Smooth muscle cell (in vitro differentiated cells): ENCODE measurements at regions not wholly inside any gene's neighbourhood (a gene's known extent, or its start where the extent isn't known, plus 50 kb on each side); places are given as distances from the start of the nearest gene placed in this dataset.

ENCODE experiments used
- DNase-seq: peaks from one replicate; lab custom pipeline; 2025; ENCODE audit not compliant: unreplicated experiment; lab: John Stamatoyannopoulos, UW
- H2AFZ ChIP-seq: fragments of 200-600 bp; sonication (generic); 2 replicates; pipeline ENCODE4 v1.6.0; 2016; ENCODE audit warnings: antibody characterized with exemption, low read depth, mild to moderate bottlenecking
- H3F3A ChIP-seq: fragments of 200-600 bp; sonication (generic); 2 replicates; pipeline ENCODE4 v1.6.0; 2017; ENCODE audit warnings: antibody characterized with exemption, low read depth
- H3K27ac ChIP-seq: fragments of 200-600 bp; sonication (generic); 2 replicates; pipeline ENCODE4 v1.5.1; 2016; ENCODE audit warnings: low read depth, mild to moderate bottlenecking
- H3K27me3 ChIP-seq: fragments of 200-600 bp; sonication (generic); 2 replicates; pipeline ENCODE4 v1.6.1; 2016; ENCODE audit warnings: low read depth, mild to moderate bottlenecking
- H3K36me3 ChIP-seq: fragments of 200-600 bp; sonication (generic); 2 replicates; pipeline ENCODE4 v1.5.1; 2016; ENCODE audit warnings: low read depth
- H3K4me1 ChIP-seq: fragments of 200-600 bp; sonication (generic); 2 replicates; pipeline ENCODE4 v1.5.1; 2016; ENCODE audit warnings: low read depth
- H3K4me2 ChIP-seq: fragments of 200-600 bp; sonication (generic); 2 replicates; pipeline ENCODE4 v1.6.0; 2016; ENCODE audit warnings: mild to moderate bottlenecking
- H3K4me3 ChIP-seq: fragments of 200-600 bp; sonication (generic); 2 replicates; pipeline ENCODE4 v1.5.1; 2016; ENCODE audit warnings: mild to moderate bottlenecking
- H3K79me2 ChIP-seq: fragments of 200-600 bp; sonication (generic); 2 replicates; pipeline ENCODE4 v1.6.0; 2016; ENCODE audit warnings: low read depth, mild to moderate bottlenecking
- H3K9ac ChIP-seq: fragments of 200-600 bp; sonication (generic); 2 replicates; pipeline ENCODE4 v1.6.0; 2016; ENCODE audit warnings: low read depth
- H3K9me3 ChIP-seq: fragments of 200-600 bp; sonication (generic); replicated peaks from 2 replicates; pipeline ENCODE4 v1.5.1; 2016; ENCODE audit warnings: low read depth
- H4K20me1 ChIP-seq: fragments of 200-600 bp; sonication (generic); 2 replicates; pipeline ENCODE4 v1.6.0; 2016; ENCODE audit warnings: low read depth
- CTCF ChIP-seq: fragments of 200-600 bp; sonication (generic); IDR thresholded peaks from 2 replicates; pipeline ENCODE4 v1.5.1; 2017; ENCODE audit warnings: borderline replicate concordance, mild to moderate bottlenecking, antibody characterized with exemption; ENCODE audit not compliant: insufficient read depth, poor library complexity, severe bottlenecking
- WGBS: methylation state at CpG from one replicate; pipeline ENCODE4 v1.1.7; 2016; ENCODE audit warnings: low lambda C conversion rate; 5-methylcytosine and 5-hydroxymethylcytosine counted together

- DNase-seq = no peak
- H3K4me3 ChIP-seq = no peak overlapping the region
- no peak overlapping the region for H2AFZ ChIP-seq
- H3K9ac ChIP-seq = no peak overlapping the region
- H3K36me3 ChIP-seq = no peaks in the 10 kb centered on the region
- H4K20me1 ChIP-seq = no peaks in the 10 kb centered on the region
- peaks cover 34% of the 10 kb centered on the region for H3K4me1 ChIP-seq
- H3K9me3 ChIP-seq = no peaks in the 10 kb centered on the region
- no peaks in the 10 kb centered on the region for H3K27me3 ChIP-seq
- H3K79me2 ChIP-seq = no peaks in the 10 kb centered on the region
- no peak overlapping the region for H3K27ac ChIP-seq
- 23% methylated on average over 4 of the region's 4 CpGs for WGBS
- no peaks in the 10 kb centered on the region for H3F3A ChIP-seq
- TF ChIP-seq CTCF = no peak
- H3K4me2 ChIP-seq = peak overlapping the region; percentile 49
Measured at GRCh38 chr5:88555674-88556073, 287.0 kb upstream of the TMEM161B start.

- Histone ChIP-seq H3K9me3 (no peaks in the 10 kb centered on the region), H3K9ac (no peak overlapping the region), H3K4me1 (peaks cover 39% of the 10 kb centered on the region), H3K27me3 (no peaks in the 10 kb centered on the region), H3K4me2 (no peak overlapping the region), H3K36me3 (no peaks in the 10 kb centered on the region), H3K4me3 (no peak overlapping the region), H3K27ac (no peak overlapping the region), H4K20me1 (no peaks in the 10 kb centered on the region), H3K79me2 (no peaks in the 10 kb centered on the region), H2AFZ (no peak overlapping the region), H3F3A (no peaks in the 10 kb centered on the region)
- no peak for DNase-seq
- TF ChIP-seq CTCF = no peak
Measured at GRCh38 chr5:88553986-88554385, 285.3 kb upstream of the TMEM161B start.

- H2AFZ ChIP-seq = no peak overlapping the region
- H3K36me3 ChIP-seq = no peaks in the 10 kb centered on the region
- 92% methylated on average over 5 of the region's 5 CpGs for WGBS
- H3K9me3 ChIP-seq = no peaks in the 10 kb centered on the region
- no peaks in the 10 kb centered on the region for H3K79me2 ChIP-seq
- H4K20me1 ChIP-seq = no peaks in the 10 kb centered on the region
- no peak overlapping the region for H3K4me3 ChIP-seq
- no peak overlapping the region for H3K27ac ChIP-seq
- H3F3A ChIP-seq = no peaks in the 10 kb centered on the region
- TF ChIP-seq CTCF = no peak
- H3K4me2 ChIP-seq = no peak overlapping the region
- no peak for DNase-seq
- H3K4me1 ChIP-seq = peaks cover 42% of the 10 kb centered on the region
- no peak overlapping the region for H3K9ac ChIP-seq
- H3K27me3 ChIP-seq = no peaks in the 10 kb centered on the region
Measured at GRCh38 chr5:88553136-88553875, 284.7 kb upstream of the TMEM161B start.

GRCh38 chr5:88552426-88552825 is 283.8 kb upstream of the TMEM161B start:
- no peaks in the 10 kb centered on the region for H3K36me3 ChIP-seq
- H3K4me1 ChIP-seq = peaks cover 42% of the 10 kb centered on the region
- no peak overlapping the region for H3K4me3 ChIP-seq
- no peaks in the 10 kb centered on the region for H4K20me1 ChIP-seq
- no peak overlapping the region for H3K27ac ChIP-seq
- WGBS = 79% methylated on average over 4 of the region's 4 CpGs
- no peak overlapping the region for H3K9ac ChIP-seq
- no peak overlapping the region for H3K4me2 ChIP-seq
- no peaks in the 10 kb centered on the region for H3K27me3 ChIP-seq
- TF ChIP-seq CTCF = no peak
- no peaks in the 10 kb centered on the region for H3K79me2 ChIP-seq
- DNase-seq = no peak
- no peaks in the 10 kb centered on the region for H3K9me3 ChIP-seq
- no peak overlapping the region for H2AFZ ChIP-seq
- H3F3A ChIP-seq = no peaks in the 10 kb centered on the region
